ENCODE measurements at regions not wholly inside any gene's neighbourhood (a gene's known extent, or its start where the extent isn't known, plus 50 kb on each side); places are given as distances from the start of the nearest gene placed in this dataset.

GRCh38 chrX:116881961-116882360, 419.2 kb upstream of the CT83 start:
- TF ChIP-seq POLR2A (IDR thresholded peaks at IDR 0.05) (no peak), CTCF (IDR thresholded peaks at IDR 0.05 in 4 of 5, conservative IDR thresholded peaks at IDR 0.05 in 1 of 5) (no peak)
